GM12892 (cell line): ENCODE measurements at regions not wholly inside any gene's neighbourhood (a gene's known extent, or its start where the extent isn't known, plus 50 kb on each side); places are given as distances from the start of the nearest gene placed in this dataset.

ENCODE experiments used
- POLR2A ChIP-seq: IDR thresholded peaks from 2 replicates; pipeline ENCODE4 v1.6.1; 2011; ENCODE audit warnings: low read depth, low read length, control low read depth
- POLR2AphosphoS5 ChIP-seq: IDR thresholded peaks from 2 replicates; pipeline ENCODE4 v1.6.1; 2011; ENCODE audit warnings: low read depth, low read length, control low read depth

GRCh38 chr7:114788706-114789105, 133.2 kb upstream of the MDFIC start:
- TF ChIP-seq POLR2A (no peak), POLR2AphosphoS5 (no peak)
